Mucosa of rectum (tissue), 2 donors: ENCODE measurements at regions not wholly inside any gene's neighbourhood (a gene's known extent, or its start where the extent isn't known, plus 50 kb on each side); places are given as distances from the start of the nearest gene placed in this dataset.

Experiments
- H3K27ac ChIP-seq, 2 donors: one replicate each; pipeline ENCODE4 v1.7.0; 2013; ENCODE audit warnings: inconsistent platforms in 2 of 2, low read depth in 2 of 2, low read length in 2 of 2
- H3K27me3 ChIP-seq, 2 donors: one replicate each; pipeline ENCODE4 v1.7.0; 2013; ENCODE audit warnings: low read length in 2 of 2; ENCODE audit not compliant: control insufficient read depth in 2 of 2, insufficient read depth in 2 of 2
- H3K36me3 ChIP-seq, 2 donors: one replicate each; pipeline ENCODE4 v1.7.0; 2013; ENCODE audit warnings: low read length in 2 of 2; ENCODE audit not compliant: control insufficient read depth in 2 of 2, insufficient read depth in 2 of 2
- H3K4me1 ChIP-seq, 2 donors: one replicate each; pipeline ENCODE4 v1.7.0; 2013; ENCODE audit warnings: low read length in 2 of 2, mild to moderate bottlenecking in 1 of 2; ENCODE audit not compliant: control insufficient read depth in 2 of 2, insufficient read depth in 2 of 2
- H3K4me3 ChIP-seq, 2 donors: one replicate each; pipeline ENCODE4 v1.7.0; 2013; ENCODE audit warnings: low read length in 2 of 2
- H3K9ac ChIP-seq, 2 donors: one replicate each; pipeline ENCODE4 v1.7.0; 2013; ENCODE audit warnings: low read length in 2 of 2, low read depth in 1 of 2, mild to moderate bottlenecking in 1 of 2
- H3K9me3 ChIP-seq, 2 donors: one replicate each; pipeline ENCODE4 v1.7.0; 2013; ENCODE audit warnings: low read length in 2 of 2; ENCODE audit not compliant: control insufficient read depth in 2 of 2
- donor health status: healthy.
- donor health status: Normal muscosa, but diverticular disease.

GRCh38 chr4:105014234-105014633 is 132.4 kb upstream of the TET2 start:
- Histone ChIP-seq H3K27me3 (no peaks in the 10 kb centered on the region), H3K4me3 (no peak overlapping the region), H3K36me3 (no peaks in the 10 kb centered on the region), H3K9ac (no peak overlapping the region), H3K4me1 (peaks cover 2 to 9% of the 10 kb centered on the region in 2 donors), H3K9me3 (no peaks in the 10 kb centered on the region), H3K27ac (peak overlapping the region in 1 of 2 donors; percentile 72)

GRCh38 chr4:105014635-105015034 is 132.0 kb upstream of the TET2 start:
- Histone ChIP-seq H3K36me3 (no peaks in the 10 kb centered on the region), H3K4me3 (no peak overlapping the region), H3K9ac (no peak overlapping the region), H3K27ac (peak overlapping the region in 1 of 2 donors; percentile 72), H3K27me3 (no peaks in the 10 kb centered on the region), H3K9me3 (no peaks in the 10 kb centered on the region), H3K4me1 (peaks cover 2 to 9% of the 10 kb centered on the region in 2 donors)

GRCh38 chr4:105015750-105016149 is 130.9 kb upstream of the TET2 start:
- H3K27ac ChIP-seq: no peak overlapping the region
- no peaks in the 10 kb centered on the region for H3K9me3 ChIP-seq
- H3K4me3 ChIP-seq: no peak overlapping the region
- H3K4me1 ChIP-seq: peaks cover 2 to 9% of the 10 kb centered on the region in 2 donors
- no peaks in the 10 kb centered on the region for H3K36me3 ChIP-seq
- H3K27me3 ChIP-seq: no peaks in the 10 kb centered on the region
- H3K9ac ChIP-seq: no peak overlapping the region

GRCh38 chr4:105022811-105023667 is 123.6 kb upstream of the TET2 start:
- no peaks in the 10 kb centered on the region for H3K36me3 ChIP-seq
- no peaks in the 10 kb centered on the region for H3K27me3 ChIP-seq
- no peak overlapping the region for H3K4me3 ChIP-seq
- H3K9me3 ChIP-seq: no peaks in the 10 kb centered on the region
- H3K9ac ChIP-seq: no peak overlapping the region
- no peak overlapping the region for H3K27ac ChIP-seq
- H3K4me1 ChIP-seq: no peaks in the 10 kb centered on the region

- Histone ChIP-seq H3K9me3 (no peaks in the 10 kb centered on the region), H3K36me3 (no peaks in the 10 kb centered on the region), H3K4me1 (no peaks in the 10 kb centered on the region), H3K9ac (no peak overlapping the region), H3K27me3 (no peaks in the 10 kb centered on the region), H3K27ac (no peak overlapping the region), H3K4me3 (no peak overlapping the region)
Measured at GRCh38 chr4:105023668-105024055, 123.0 kb upstream of the TET2 start.

GRCh38 chr4:105025263-105026017 is 121.2 kb upstream of the TET2 start:
- Histone ChIP-seq H3K27ac (no peak overlapping the region), H3K9ac (no peak overlapping the region), H3K36me3 (no peaks in the 10 kb centered on the region), H3K27me3 (no peaks in the 10 kb centered on the region), H3K4me1 (no peaks in the 10 kb centered on the region), H3K9me3 (no peaks in the 10 kb centered on the region), H3K4me3 (no peak overlapping the region)

- no peak overlapping the region for H3K4me3 ChIP-seq
- no peak overlapping the region for H3K9ac ChIP-seq
- no peaks in the 10 kb centered on the region for H3K27me3 ChIP-seq
- no peak overlapping the region for H3K27ac ChIP-seq
- no peaks in the 10 kb centered on the region for H3K4me1 ChIP-seq
- no peaks in the 10 kb centered on the region for H3K9me3 ChIP-seq
- no peaks in the 10 kb centered on the region for H3K36me3 ChIP-seq
Measured at GRCh38 chr4:105036991-105037390, 109.7 kb upstream of the TET2 start.

- no peak overlapping the region for H3K27ac ChIP-seq
- H3K9me3 ChIP-seq: no peaks in the 10 kb centered on the region
- no peak overlapping the region for H3K4me3 ChIP-seq
- H3K27me3 ChIP-seq: no peaks in the 10 kb centered on the region
- H3K4me1 ChIP-seq: no peaks in the 10 kb centered on the region
- no peak overlapping the region for H3K9ac ChIP-seq
- no peaks in the 10 kb centered on the region for H3K36me3 ChIP-seq
Measured at GRCh38 chr4:105042451-105042850, 104.2 kb upstream of the TET2 start.

GRCh38 chr4:105050896-105051295 is 95.8 kb upstream of the TET2 start:
- no peaks in the 10 kb centered on the region for H3K36me3 ChIP-seq
- no peaks in the 10 kb centered on the region for H3K27me3 ChIP-seq
- no peak overlapping the region for H3K27ac ChIP-seq

GRCh38 chr4:105057370-105058105 is 89.1 kb upstream of the TET2 start:
- Histone ChIP-seq H3K4me1 (no peaks in the 10 kb centered on the region), H3K36me3 (no peaks in the 10 kb centered on the region), H3K27me3 (no peaks in the 10 kb centered on the region), H3K9ac (no peak overlapping the region), H3K27ac (no peak overlapping the region), H3K4me3 (no peak overlapping the region), H3K9me3 (no peaks in the 10 kb centered on the region)

More at GRCh38 chr4:105050896-105051295, 95.8 kb upstream of the TET2 start:
- H3K9ac ChIP-seq: no peak overlapping the region
- H3K9me3 ChIP-seq: no peaks in the 10 kb centered on the region
- no peak overlapping the region for H3K4me3 ChIP-seq
- H3K4me1 ChIP-seq: no peaks in the 10 kb centered on the region
